GM19240 (cell line): ENCODE measurements at regions not wholly inside any gene's neighbourhood (a gene's known extent, or its start where the extent isn't known, plus 50 kb on each side); places are given as distances from the start of the nearest gene placed in this dataset.

Experiments used
- DNase-seq: peaks from one replicate; pipeline ENCODE4 v3.0.0; 2011; ENCODE audit warnings: low spot score; ENCODE audit not compliant: insufficient read length

GRCh38 chr2:62370321-62371250, 135.4 kb downstream of the TMEM17 start:
- DNase-seq = no peak

DNA sequence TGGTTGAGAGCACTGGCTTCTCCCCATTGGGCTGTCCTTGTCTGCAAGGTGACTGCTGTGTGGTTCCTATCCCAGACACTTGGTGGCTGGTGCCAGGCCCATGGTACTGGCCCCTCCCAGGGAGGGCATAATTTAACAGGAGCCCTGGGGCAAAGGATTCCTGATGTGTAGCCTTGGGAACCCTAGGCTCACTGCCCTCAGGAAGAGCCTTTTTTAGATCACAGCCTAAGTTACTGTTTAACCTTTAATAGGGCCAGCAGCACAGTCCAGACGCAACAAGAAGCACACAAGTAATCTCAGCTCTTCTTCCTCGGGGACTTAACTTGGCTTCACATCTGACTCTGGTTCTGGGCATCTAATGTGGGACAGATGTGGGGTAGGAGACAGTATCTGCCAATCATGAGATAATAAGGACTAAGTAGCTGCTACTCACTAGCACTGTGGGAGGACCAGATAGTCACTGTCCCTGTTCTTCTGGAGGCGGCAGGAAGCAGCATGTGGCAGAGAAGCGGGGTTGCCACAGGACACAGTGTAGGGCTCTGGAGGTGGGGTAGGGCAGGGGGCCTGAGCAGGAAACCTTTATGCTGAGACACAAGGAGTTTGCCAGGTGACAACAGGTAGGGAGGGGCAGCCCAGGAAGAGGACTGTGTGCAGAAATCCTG, 136.3 kb downstream of the TMEM17 start:
- DNase-seq = no peak

GRCh38 chr2:62364791-62365528, 141.0 kb downstream of the TMEM17 start:
- DNase-seq = no peak

- DNase-seq = peak; percentile 36
These were observed 142.8 kb downstream of the TMEM17 start for GRCh38 chr2:62363166-62363565.

DNA sequence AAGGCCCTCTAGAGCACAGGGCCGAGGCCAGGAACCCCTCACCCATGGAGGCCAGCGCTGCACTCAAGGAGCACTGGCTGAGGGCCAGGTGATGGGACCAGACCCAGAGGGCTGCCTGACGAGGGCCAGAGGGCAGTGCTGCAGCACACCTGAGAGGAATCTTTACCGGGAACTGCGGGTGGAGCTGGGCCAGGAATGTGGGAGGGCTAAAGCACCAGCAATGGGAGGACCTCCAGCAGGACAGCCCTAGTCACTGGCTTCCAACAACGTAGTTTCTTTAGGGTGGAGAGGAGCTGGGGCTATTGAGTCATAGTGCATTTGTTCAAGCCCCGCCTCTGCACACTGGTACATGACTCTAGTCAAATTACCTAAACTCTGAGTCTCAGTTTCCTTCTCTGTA, 143.4 kb downstream of the TMEM17 start:
- DNase-seq = no peak

DNA sequence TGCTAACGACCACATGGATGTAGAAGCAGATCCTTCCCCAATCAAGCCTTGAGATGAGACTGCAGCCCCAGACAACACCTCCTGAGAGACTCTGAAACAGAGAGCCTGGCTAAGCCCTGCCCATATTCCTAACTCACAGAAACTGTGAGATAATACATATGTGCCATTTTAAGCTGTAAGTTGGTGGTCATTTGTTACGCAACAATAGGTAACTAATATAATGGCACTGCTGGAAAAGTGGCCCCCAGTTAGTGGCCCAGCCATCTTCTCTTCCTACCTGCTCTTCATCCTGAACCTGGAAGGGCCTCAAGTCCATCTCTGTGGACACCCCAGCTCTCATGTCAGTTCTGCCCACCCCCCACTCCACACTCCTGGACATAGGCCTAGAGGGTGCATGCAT, 144.0 kb downstream of the TMEM17 start:
- DNase-seq = no peak

DNA sequence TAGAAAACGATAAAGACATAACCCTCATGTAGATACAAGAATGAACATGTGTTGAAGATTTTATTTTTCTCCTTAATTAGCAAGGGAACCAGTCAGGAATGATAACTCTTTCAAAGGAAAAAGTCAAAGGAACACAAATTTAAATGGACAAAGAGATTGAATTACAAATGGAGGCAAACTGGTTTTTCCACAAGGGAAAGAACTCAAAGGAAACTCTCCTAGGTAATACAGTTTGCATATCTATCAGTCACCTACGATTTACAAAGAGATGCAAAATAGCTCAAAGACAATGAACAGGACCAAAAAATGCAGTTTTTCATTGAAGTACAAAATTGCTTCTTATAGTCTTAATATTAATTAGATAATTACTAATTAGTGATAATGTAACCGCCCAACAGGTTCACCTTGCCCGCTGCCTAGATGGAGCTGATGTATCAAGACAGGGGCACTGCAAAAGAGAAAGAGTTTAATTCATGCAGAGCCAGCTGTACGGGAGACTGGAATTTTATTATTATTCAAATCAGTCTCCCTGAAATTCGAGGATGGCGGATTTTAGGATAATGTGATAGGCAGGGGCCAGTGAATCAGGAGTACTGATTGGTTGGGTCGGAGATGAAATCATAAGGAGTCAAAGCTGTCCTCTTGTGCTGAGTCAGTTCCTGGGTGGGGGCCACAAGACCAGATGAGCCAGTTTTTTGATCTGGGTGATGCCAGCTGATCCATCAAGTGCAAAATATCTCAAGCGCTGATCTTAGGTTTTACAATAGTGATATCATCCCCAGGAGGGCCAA, 151.0 kb downstream of the TMEM17 start:
- no peak for DNase-seq

DNA sequence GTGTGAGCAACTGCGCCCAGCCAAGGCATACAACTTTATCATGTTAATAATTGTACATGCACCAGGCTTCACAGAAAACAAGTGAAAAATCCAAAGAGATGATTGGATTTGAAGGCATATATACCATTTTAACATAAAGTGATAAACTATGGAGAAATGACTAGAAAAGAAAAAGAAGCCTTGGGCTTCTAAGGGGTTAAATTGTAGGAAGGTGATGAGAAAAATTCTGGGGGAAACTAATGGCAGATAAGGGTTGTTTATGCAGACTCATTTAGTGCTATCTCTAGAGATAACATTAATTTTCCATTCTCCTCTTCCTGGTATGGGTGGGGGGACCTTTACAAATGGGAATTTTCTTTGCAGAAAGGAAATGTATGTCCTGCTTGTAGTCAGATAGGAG, 154.0 kb downstream of the TMEM17 start:
- no peak for DNase-seq

DNA sequence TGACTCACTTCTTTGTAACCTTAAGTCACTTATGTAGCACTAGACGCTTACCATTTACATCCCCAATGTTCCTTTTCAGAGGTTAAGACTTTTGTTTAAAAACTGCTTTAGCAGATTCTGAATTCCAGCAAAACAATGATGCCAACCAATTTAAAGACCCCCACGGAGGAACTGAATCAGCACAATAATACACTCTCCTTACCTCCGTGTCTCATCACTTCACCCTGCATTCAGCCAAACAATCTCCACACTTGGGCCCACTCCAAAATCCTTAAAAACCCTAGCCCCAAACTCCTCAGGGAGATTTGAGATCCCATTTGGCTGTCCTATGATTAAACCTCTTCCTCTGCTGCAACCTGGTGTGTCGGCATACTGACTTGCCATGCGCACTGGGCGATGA, 153.9 kb downstream of the B3GNT2 start:
- DNase-seq = no peak

- no peak for DNase-seq
These were observed 152.8 kb downstream of the B3GNT2 start for GRCh38 chr2:62348700-62349099.

DNA sequence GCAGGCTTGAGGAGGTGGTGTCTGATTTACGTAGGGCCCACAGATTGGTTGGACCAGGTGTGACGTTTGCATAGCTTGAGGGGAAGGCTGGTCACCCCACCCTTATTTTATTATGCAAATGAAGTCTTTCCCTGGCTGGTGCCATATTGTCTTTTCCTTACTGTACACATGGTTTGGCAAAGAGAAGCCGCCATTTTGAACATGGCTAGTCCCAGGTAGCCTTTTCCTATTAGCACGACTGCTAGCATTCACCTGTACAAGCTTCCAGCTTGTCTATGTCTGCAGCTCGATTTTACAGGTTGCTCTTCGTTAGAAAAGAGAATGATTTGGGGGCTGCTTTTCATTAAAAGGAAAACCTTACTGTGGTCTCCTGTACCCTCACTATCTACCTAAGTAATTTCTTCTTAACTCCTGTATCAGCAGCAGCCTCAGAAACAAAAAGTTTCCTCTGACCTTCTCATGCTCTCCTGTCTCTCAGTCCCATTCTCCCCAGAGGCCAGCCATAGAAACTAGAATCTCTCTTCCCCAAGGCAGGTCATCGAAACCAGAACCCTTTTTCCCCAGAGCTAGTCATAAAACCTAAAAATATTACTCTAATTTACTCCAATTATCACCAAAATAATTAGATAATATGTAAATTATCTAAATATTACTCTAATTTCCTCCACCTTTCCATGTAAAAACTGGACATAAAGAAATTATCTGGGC, 151.8 kb downstream of the B3GNT2 start:
- no peak for DNase-seq

GRCh38 chr2:62344472-62344871, 148.6 kb downstream of the B3GNT2 start:
- no peak for DNase-seq

DNA sequence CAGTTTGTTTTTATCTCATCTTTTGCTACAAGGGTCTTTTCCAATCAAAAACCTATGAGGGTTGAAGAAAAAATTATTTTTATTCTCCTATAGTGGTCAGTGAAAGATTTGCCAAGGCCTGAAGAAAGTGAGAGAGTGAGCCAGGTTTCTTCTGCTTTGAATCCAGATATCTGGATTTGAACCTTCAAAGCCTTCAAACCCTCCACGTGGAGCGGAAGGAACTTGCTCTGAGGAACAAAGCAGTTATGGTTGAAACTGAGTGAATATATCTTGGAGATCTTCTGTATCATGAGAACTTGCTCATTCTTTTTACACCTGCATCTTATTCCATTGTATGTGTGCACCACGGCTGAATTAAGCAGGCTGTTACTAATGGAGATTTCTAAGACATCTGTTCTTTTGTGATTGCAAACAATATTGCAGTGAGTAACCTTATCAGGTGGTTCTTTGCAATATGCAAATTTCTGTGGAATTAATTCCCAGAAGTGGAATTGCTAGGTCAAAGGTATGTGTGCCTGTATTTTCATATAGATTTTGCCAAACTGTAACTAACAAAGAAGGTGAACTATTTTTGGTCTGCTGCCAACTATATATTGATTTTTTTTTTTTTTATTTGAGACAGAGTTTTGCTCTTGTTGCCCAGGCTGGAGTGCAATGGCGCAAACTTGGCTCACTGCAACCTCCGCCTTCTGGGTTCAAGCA, 147.9 kb downstream of the B3GNT2 start:
- DNase-seq = no peak

DNA sequence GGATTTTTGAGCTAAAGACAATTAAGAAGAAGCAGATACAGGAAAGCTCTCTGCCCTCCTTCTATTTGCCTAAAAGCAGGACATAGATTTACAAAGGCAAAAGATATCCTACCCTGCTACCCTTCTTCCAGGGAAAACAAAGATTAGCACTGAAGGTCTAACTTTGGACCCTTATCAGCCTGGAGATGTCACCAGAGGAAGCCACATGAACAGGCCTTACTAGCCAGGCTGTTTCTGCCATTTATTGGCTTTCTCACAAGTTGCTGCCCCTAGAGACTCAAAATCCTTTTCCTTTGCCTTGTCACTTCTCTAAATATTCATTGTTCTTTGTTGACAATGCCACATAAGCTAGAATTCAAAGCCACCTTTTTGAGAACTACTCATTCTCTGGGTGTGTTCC, 147.3 kb downstream of the B3GNT2 start:
- no peak for DNase-seq

DNA sequence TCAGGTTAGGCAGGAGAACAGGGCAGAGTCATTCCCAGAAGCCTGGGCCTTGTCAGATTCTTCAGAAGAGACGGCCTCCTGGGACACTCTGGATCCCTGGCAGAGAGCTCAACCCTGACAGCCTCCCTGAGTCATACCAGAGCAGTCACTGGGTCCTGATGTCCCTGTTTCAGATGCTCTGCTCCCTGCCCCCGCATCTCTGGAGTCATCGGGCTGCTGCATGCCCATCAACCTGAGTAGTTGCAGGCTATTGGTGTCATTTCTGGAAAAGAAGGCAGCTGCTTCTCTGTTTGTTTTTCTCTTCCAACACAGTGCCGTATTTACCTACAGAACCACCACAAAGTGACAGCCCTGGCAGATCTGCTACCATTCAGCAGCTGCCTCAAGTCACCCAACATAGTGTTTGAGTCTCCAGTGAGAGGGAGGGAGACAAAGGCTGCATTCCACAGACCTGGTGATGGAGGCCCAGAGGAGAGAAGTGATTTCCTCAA, 145.1 kb downstream of the B3GNT2 start:
- no peak for DNase-seq

DNA sequence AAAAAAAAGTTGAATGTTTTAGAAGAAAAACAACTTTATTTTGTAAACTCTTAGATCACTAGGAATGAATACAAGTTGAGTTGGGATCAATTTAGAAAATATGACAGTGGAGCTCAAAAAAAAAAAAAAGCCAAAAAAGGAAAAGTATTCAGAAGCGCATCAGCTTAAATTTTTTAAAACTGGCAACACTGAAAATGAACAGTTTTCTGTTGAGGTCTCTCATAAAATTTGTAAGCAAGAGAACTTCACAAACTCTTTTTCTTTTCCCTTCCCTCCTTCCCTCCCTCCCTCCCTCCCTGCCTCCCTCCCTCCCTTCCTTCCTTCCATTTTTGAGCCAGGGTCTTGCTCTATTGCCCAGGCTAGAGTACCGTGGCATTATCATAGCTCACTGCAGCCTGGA, 143.9 kb downstream of the B3GNT2 start:
- DNase-seq = no peak

DNA sequence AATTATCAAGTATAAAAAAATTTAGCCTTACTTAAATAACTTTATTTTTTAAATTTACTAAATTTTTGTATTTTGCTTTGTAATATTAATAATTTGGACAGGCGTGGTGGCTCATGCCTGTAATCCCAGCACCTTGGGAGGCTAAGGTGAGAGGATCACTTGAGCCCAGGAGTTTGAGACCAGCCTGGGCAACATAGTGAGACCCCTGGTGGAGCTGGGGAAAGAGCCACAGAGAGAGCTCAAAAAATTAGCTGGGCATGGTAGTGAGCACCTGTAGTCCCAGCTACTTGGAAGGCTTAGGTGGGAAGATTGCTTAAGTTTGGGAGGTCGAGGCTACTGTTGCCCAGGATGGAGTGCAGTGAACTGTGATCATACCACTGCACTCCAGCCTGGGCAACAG, 143.5 kb downstream of the B3GNT2 start:
- no peak for DNase-seq

DNA sequence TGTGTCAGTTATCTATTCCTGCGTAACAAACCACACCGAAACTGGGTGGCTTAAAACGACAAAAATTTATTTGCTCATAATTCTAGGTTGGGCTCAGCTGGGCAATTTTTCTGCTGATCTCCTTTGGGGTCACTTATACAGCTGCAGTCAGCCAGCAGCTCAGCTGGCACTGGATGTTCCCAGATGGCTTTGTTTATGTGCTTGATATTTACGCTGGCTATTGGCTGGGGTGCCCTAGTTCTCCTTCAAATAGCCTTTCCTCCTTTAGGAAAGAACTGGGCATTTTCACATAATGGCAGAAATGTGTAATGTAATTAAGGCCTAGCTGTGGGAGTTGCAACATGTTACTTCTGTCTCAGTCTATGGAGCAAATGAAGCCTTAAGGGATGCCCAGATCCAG, 142.2 kb downstream of the B3GNT2 start:
- no peak for DNase-seq

- no peak for DNase-seq
These were observed 141.5 kb downstream of the B3GNT2 start for GRCh38 chr2:62337403-62337802.

DNA sequence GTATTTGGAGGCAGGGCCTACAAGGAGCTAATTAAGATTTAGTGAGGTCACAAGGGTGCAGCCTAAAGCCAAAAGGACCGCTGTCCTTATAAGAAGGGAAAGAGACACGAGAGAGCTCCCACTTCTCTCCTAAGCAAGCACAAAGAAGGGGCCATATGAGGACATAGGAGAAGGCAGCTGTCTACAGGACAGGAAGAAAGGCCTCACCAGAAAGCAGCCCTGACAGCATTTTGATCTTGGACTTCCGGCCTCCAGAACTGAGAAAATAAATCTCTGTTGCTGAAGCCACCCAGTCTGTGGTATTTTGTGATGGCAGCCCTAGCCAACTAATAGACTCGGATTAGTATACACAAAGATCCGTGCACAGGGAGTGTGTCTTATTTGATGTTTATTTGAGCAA, 139.7 kb downstream of the B3GNT2 start:
- no peak for DNase-seq
